Neural cell (in vitro differentiated cells): ENCODE measurements at regions not wholly inside any gene's neighbourhood (a gene's known extent, or its start where the extent isn't known, plus 50 kb on each side); places are given as distances from the start of the nearest gene placed in this dataset.

Experiments used
- H2AFZ ChIP-seq: fragments of 200-600, 300-800 bp; sonication (generic), shearing (Covaris generic); 2 replicates; pipeline ENCODE4 v1.6.0; 2014; ENCODE audit warnings: low read depth, mild to moderate bottlenecking, antibody characterized with exemption, low read length, moderate library complexity
- H3F3A ChIP-seq: fragments of 200-600 bp; shearing (Covaris generic); 2 replicates; pipeline ENCODE4 v1.6.1; 2016; ENCODE audit warnings: mild to moderate bottlenecking, moderate library complexity, mixed read lengths, antibody characterized with exemption, low read length; ENCODE audit not compliant: insufficient read depth, poor library complexity, severe bottlenecking
- H3K27ac ChIP-seq: fragments of 200-600, 300-800 bp; sonication (generic), shearing (Covaris generic); 2 replicates; pipeline ENCODE4 v1.5.1; 2014; ENCODE audit warnings: mild to moderate bottlenecking, low read length, moderate library complexity
- H3K27me3 ChIP-seq: fragments of 300-800, 200-600 bp; sonication (generic), shearing (Covaris generic); 2 replicates; pipeline ENCODE4 v1.6.0; 2014; ENCODE audit warnings: mild to moderate bottlenecking, low read depth, low read length, moderate library complexity; ENCODE audit not compliant: insufficient read depth
- H3K36me3 ChIP-seq: fragments of 300-800, 200-600 bp; sonication (generic), shearing (Covaris generic); 2 replicates; pipeline ENCODE4 v1.5.1; 2014; ENCODE audit warnings: mild to moderate bottlenecking, antibody characterized with exemption, low read length, moderate library complexity; ENCODE audit not compliant: insufficient read depth
- H3K4me2 ChIP-seq: fragments of 300-800, 200-600 bp; sonication (generic), shearing (Covaris generic); 2 replicates; pipeline ENCODE4 v1.6.0; 2014; ENCODE audit warnings: mild to moderate bottlenecking, low read length
- H3K4me3 ChIP-seq: fragments of 300-800, 200-600 bp; sonication (generic), shearing (Covaris generic); 2 replicates; pipeline ENCODE4 v1.5.1; 2014; ENCODE audit warnings: mild to moderate bottlenecking, low read length, moderate library complexity
- H3K79me2 ChIP-seq: fragments of 200-600 bp; shearing (Covaris generic); replicated peaks from 2 replicates; pipeline ENCODE4 v1.6.0; 2014; ENCODE audit warnings: mild to moderate bottlenecking, low read length, moderate library complexity; ENCODE audit not compliant: insufficient read depth
- H3K9ac ChIP-seq: fragments of 300-800, 200-600 bp; sonication (generic), shearing (Covaris generic); 2 replicates; pipeline ENCODE4 v1.6.1; 2016; ENCODE audit warnings: mild to moderate bottlenecking, low read length, mixed read lengths
- H3K9me2 ChIP-seq: fragments of 200-600 bp; shearing (Covaris generic); 2 replicates; pipeline ENCODE4 v1.6.1; 2016; ENCODE audit warnings: mild to moderate bottlenecking, low read length, mixed read lengths; ENCODE audit not compliant: insufficient read depth
- H3K9me3 ChIP-seq: fragments of 200-600, 300-800 bp; sonication (generic), shearing (Covaris generic); 2 replicates; pipeline ENCODE4 v1.6.1; 2016; ENCODE audit warnings: mild to moderate bottlenecking, mixed run types, low read length, moderate library complexity, mixed read lengths
- H4K20me1 ChIP-seq: fragments of 200-600 bp; shearing (Covaris generic); 2 replicates; pipeline ENCODE4 v1.6.1; 2016; ENCODE audit warnings: mild to moderate bottlenecking, mixed run types; ENCODE audit not compliant: insufficient read depth
- EP300 ChIP-seq: fragments of 450-650 bp; conservative IDR thresholded peaks from 2 replicates; pipeline ENCODE4 v1.6.1; 2014; ENCODE audit warnings: antibody characterized with exemption, mild to moderate bottlenecking, moderate library complexity; ENCODE audit not compliant: poor library complexity, severe bottlenecking
- EZH2 ChIP-seq: fragments of 200-600, 300-800 bp; shearing (Covaris generic), sonication (generic); IDR thresholded peaks from 2 replicates; pipeline ENCODE4 v1.6.1; 2014; ENCODE audit warnings: antibody characterized with exemption, low read length, borderline replicate concordance, mild to moderate bottlenecking; ENCODE audit not compliant: insufficient read depth, poor library complexity, severe bottlenecking
- MXI1 ChIP-seq: fragments of 450-650 bp; conservative IDR thresholded peaks from 2 replicates; pipeline ENCODE4 v1.6.1; 2014; ENCODE audit warnings: antibody characterized with exemption, mild to moderate bottlenecking; ENCODE audit not compliant: poor library complexity, severe bottlenecking
- POLR2AphosphoS5 ChIP-seq: IDR thresholded peaks from 2 replicates; pipeline ENCODE4 v1.6.1; 2012
- RAD21 ChIP-seq: fragments of 450-650 bp; conservative IDR thresholded peaks from 2 replicates; pipeline ENCODE4 v1.6.1; 2014; ENCODE audit warnings: antibody characterized with exemption, mild to moderate bottlenecking, moderate library complexity
- SMC3 ChIP-seq: fragments of 450-650 bp; conservative IDR thresholded peaks from 2 replicates; pipeline ENCODE4 v1.6.1; 2014; ENCODE audit warnings: antibody characterized with exemption, mild to moderate bottlenecking, moderate library complexity; ENCODE audit not compliant: poor library complexity
- TAF1 ChIP-seq: IDR thresholded peaks from 2 replicates; pipeline ENCODE4 v1.6.1; 2012; ENCODE audit warnings: low read depth
- TF ChIP-seq, protein P1 (sequence below): IDR thresholded peaks from 2 replicates; pipeline ENCODE4 v1.6.1; 2012; ENCODE audit warnings: borderline replicate concordance
- TF ChIP-seq, protein P2 (sequence below): fragments of 450-650 bp; IDR thresholded peaks from 2 replicates; pipeline ENCODE4 v1.5.1; 2014; ENCODE audit warnings: antibody characterized with exemption, mild to moderate bottlenecking, moderate library complexity; ENCODE audit not compliant: poor library complexity, severe bottlenecking

DNA sequence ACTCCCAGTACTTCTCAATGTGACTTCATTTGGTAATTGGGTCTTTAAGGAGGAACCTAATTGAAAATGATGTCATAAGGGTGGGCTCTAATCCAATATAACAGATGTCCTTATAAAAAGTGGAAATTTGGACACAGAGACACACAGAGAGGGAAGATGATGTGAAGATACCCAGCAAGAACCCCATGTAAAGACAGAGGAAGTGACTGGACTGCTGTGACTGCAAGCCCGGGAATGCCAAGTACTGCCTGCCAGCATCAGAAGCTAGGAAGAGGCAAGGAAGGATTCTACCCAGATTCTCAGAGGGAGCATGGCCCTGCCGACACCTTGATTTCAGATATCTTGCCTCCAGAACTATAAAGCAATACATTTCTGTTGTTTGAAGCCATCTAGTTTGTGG, 239.3 kb downstream of the KCTD12 start:
- Histone ChIP-seq H3K9me2 (no peaks in the 10 kb centered on the region), H3K9ac (no peak overlapping the region), H3K36me3 (no peaks in the 10 kb centered on the region), H3K27me3 (no peaks in the 10 kb centered on the region), H3K4me3 (no peak overlapping the region), H3K79me2 (no peaks in the 10 kb centered on the region), H4K20me1 (no peaks in the 10 kb centered on the region), H2AFZ (no peak overlapping the region), H3K9me3 (no peaks in the 10 kb centered on the region), H3K27ac (no peak overlapping the region), H3F3A (no peaks in the 10 kb centered on the region), H3K4me2 (no peak overlapping the region)
- TF ChIP-seq TAF1 (no peak), EZH2 (no peak), EP300 (no peak), SMC3 (no peak), RAD21 (no peak), POLR2AphosphoS5 (no peak), MXI1 (no peak)
- TF ChIP-seq, protein P1, sequence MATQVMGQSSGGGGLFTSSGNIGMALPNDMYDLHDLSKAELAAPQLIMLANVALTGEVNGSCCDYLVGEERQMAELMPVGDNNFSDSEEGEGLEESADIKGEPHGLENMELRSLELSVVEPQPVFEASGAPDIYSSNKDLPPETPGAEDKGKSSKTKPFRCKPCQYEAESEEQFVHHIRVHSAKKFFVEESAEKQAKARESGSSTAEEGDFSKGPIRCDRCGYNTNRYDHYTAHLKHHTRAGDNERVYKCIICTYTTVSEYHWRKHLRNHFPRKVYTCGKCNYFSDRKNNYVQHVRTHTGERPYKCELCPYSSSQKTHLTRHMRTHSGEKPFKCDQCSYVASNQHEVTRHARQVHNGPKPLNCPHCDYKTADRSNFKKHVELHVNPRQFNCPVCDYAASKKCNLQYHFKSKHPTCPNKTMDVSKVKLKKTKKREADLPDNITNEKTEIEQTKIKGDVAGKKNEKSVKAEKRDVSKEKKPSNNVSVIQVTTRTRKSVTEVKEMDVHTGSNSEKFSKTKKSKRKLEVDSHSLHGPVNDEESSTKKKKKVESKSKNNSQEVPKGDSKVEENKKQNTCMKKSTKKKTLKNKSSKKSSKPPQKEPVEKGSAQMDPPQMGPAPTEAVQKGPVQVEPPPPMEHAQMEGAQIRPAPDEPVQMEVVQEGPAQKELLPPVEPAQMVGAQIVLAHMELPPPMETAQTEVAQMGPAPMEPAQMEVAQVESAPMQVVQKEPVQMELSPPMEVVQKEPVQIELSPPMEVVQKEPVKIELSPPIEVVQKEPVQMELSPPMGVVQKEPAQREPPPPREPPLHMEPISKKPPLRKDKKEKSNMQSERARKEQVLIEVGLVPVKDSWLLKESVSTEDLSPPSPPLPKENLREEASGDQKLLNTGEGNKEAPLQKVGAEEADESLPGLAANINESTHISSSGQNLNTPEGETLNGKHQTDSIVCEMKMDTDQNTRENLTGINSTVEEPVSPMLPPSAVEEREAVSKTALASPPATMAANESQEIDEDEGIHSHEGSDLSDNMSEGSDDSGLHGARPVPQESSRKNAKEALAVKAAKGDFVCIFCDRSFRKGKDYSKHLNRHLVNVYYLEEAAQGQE: no peak
- TF ChIP-seq, protein P2, sequence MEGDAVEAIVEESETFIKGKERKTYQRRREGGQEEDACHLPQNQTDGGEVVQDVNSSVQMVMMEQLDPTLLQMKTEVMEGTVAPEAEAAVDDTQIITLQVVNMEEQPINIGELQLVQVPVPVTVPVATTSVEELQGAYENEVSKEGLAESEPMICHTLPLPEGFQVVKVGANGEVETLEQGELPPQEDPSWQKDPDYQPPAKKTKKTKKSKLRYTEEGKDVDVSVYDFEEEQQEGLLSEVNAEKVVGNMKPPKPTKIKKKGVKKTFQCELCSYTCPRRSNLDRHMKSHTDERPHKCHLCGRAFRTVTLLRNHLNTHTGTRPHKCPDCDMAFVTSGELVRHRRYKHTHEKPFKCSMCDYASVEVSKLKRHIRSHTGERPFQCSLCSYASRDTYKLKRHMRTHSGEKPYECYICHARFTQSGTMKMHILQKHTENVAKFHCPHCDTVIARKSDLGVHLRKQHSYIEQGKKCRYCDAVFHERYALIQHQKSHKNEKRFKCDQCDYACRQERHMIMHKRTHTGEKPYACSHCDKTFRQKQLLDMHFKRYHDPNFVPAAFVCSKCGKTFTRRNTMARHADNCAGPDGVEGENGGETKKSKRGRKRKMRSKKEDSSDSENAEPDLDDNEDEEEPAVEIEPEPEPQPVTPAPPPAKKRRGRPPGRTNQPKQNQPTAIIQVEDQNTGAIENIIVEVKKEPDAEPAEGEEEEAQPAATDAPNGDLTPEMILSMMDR: no peak

DNA sequence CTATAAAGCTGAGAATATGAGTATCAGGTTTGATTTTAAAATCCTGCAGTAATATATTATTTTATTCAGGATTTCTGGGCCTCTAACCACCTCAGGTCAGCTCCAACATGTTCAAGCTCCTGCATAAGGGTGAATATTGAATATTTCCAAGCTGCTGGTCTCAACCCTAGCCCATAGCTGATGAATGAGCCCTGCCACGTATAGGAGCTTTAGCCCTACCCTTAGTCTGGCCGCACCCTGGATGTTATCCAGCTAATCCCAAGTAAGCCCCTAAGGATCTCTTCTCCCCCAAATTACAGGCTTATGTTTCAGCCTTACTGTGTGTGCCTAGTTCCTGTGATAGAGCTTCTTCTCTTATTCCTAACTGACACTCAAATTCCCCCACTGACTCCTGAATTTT, 240.6 kb downstream of the KCTD12 start:
- Histone ChIP-seq H3K36me3 (no peaks in the 10 kb centered on the region), H3K9me2 (no peaks in the 10 kb centered on the region), H3K79me2 (no peaks in the 10 kb centered on the region), H3K9me3 (no peaks in the 10 kb centered on the region), H2AFZ (no peak overlapping the region), H3K27me3 (no peaks in the 10 kb centered on the region), H4K20me1 (no peaks in the 10 kb centered on the region), H3K4me2 (no peak overlapping the region), H3F3A (no peaks in the 10 kb centered on the region), H3K9ac (no peak overlapping the region), H3K4me3 (no peak overlapping the region), H3K27ac (no peak overlapping the region)
- no peak for TF ChIP-seq MXI1
- no peak for TF ChIP-seq RAD21
- TF ChIP-seq, protein P1: no peak
- no peak for TF ChIP-seq EP300
- no peak for TF ChIP-seq TAF1
- no peak for TF ChIP-seq SMC3
